PC-9 (cell line): ENCODE measurements at regions not wholly inside any gene's neighbourhood (a gene's known extent, or its start where the extent isn't known, plus 50 kb on each side); places are given as distances from the start of the nearest gene placed in this dataset.

Experiments used
- EZH2 ChIP-seq: fragments of 200-600 bp; sonication (generic); IDR thresholded peaks from 2 replicates; pipeline ENCODE4 v1.8.0; 2017; ENCODE audit warnings: antibody characterized with exemption, low read depth
- TF ChIP-seq, protein P1 (sequence below): fragments of 200-600 bp; sonication (generic); conservative IDR thresholded peaks from 2 replicates; pipeline ENCODE4 v1.6.1; 2017; ENCODE audit warnings: mixed run types, antibody characterized with exemption, mild to moderate bottlenecking, moderate library complexity

DNA sequence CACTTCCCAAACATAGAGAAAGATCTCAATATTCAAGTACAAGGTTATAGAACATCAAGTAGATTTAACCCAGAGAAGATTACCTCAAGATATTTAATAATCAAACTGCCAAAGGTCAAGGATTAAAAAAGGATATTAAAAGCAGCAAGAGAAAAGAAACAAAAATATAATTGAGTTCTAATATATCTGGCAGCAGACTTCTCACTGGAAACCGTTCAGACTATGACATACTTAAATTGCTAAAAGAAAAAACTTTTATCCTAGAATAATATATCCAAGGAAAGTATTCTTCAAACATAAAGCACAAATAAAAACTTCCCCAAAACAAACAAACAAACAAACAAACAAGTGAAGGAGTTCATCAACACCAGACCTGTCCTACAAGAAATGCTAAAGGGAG lies 92.4 kb downstream of the FSCB start:
- TF ChIP-seq, protein P1, sequence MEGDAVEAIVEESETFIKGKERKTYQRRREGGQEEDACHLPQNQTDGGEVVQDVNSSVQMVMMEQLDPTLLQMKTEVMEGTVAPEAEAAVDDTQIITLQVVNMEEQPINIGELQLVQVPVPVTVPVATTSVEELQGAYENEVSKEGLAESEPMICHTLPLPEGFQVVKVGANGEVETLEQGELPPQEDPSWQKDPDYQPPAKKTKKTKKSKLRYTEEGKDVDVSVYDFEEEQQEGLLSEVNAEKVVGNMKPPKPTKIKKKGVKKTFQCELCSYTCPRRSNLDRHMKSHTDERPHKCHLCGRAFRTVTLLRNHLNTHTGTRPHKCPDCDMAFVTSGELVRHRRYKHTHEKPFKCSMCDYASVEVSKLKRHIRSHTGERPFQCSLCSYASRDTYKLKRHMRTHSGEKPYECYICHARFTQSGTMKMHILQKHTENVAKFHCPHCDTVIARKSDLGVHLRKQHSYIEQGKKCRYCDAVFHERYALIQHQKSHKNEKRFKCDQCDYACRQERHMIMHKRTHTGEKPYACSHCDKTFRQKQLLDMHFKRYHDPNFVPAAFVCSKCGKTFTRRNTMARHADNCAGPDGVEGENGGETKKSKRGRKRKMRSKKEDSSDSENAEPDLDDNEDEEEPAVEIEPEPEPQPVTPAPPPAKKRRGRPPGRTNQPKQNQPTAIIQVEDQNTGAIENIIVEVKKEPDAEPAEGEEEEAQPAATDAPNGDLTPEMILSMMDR = no peak
- TF ChIP-seq EZH2 = no peak
